ENCODE measurements at regions not wholly inside any gene's neighbourhood (a gene's known extent, or its start where the extent isn't known, plus 50 kb on each side); places are given as distances from the start of the nearest gene placed in this dataset.

- no peak for DNase-seq (ENCODE audit: low read depth)
These were observed 1486.7 kb downstream of the BRD1 start for GRCh38 chr22:48340727-48341709.

GRCh38 chr22:48340191-48340590, 1487.5 kb downstream of the BRD1 start:
- no peak for DNase-seq (ENCODE audit: low read depth)

GRCh38 chr22:48338793-48339705, 1488.6 kb downstream of the BRD1 start:
- DNase-seq (ENCODE audit: low read depth), result no peak

- DNase-seq (ENCODE audit: low read depth), result no peak
These were observed 1489.5 kb downstream of the BRD1 start for GRCh38 chr22:48337957-48338792.

GRCh38 chr22:48336339-48337060, 1491.2 kb downstream of the BRD1 start:
- DNase-seq (ENCODE audit: low read depth), result no peak

- no peak for DNase-seq (ENCODE audit: low read depth)
These were observed 1492.1 kb downstream of the BRD1 start for GRCh38 chr22:48335442-48336139.

GRCh38 chr22:48334971-48335370, 1492.7 kb downstream of the BRD1 start:
- DNase-seq (ENCODE audit: low read depth), result no peak

GRCh38 chr22:48333816-48334735, 1493.6 kb downstream of the BRD1 start:
- no peak for DNase-seq (ENCODE audit: low read depth)

- no peak for DNase-seq (ENCODE audit: low read depth)
These were observed 1494.3 kb downstream of the BRD1 start for GRCh38 chr22:48333323-48333763.

- DNase-seq (ENCODE audit: low read depth), result no peak
These were observed 1495.0 kb downstream of the BRD1 start for GRCh38 chr22:48332438-48333322.

- DNase-seq (ENCODE audit: low read depth), result no peak
These were observed 1495.9 kb downstream of the BRD1 start for GRCh38 chr22:48331691-48332220.

GRCh38 chr22:48331266-48331665, 1496.4 kb downstream of the BRD1 start:
- no peak for DNase-seq (ENCODE audit: low read depth)

GRCh38 chr22:48327721-48328120, 1500.0 kb downstream of the BRD1 start:
- no peak for DNase-seq (ENCODE audit: low read depth)

- no peak for DNase-seq (ENCODE audit: low read depth)
These were observed 1503.9 kb downstream of the BRD1 start for GRCh38 chr22:48323746-48324145.

GRCh38 chr22:48322907-48323306, 1504.8 kb downstream of the BRD1 start:
- no peak for DNase-seq (ENCODE audit: low read depth)

- DNase-seq (ENCODE audit: low read depth), result no peak
These were observed 1505.6 kb downstream of the BRD1 start for GRCh38 chr22:48321986-48322545.

- no peak for DNase-seq (ENCODE audit: low read depth)
These were observed 1506.8 kb downstream of the BRD1 start for GRCh38 chr22:48320683-48321451.

All from stimulated activated CD8-positive, alpha-beta memory T cell treated with anti-CD3 and anti-CD28 coated beads, Interleukin-12 subunit alpha, Interleukin-12 subunit beta, amount 100 ng/mL, for 1 hour (primary cell).